Nephron progenitor cell (in vitro differentiated cells): ENCODE measurements at regions not wholly inside any gene's neighbourhood (a gene's known extent, or its start where the extent isn't known, plus 50 kb on each side); places are given as distances from the start of the nearest gene placed in this dataset.

ENCODE experiments used
- DNase-seq: peaks from one replicate; pipeline ENCODE4 v3.0.0; 2021
- H3K27ac Mint-ChIP-seq: 2 replicates; pipeline ENCODE4 v1.8.0; 2021; ENCODE audit warnings: mild to moderate bottlenecking, moderate library complexity, mixed read lengths
- H3K27me3 Mint-ChIP-seq: 2 replicates; pipeline ENCODE4 v1.8.0; 2021; ENCODE audit warnings: mild to moderate bottlenecking, low read depth, mixed read lengths; ENCODE audit not compliant: poor library complexity
- H3K36me3 Mint-ChIP-seq: 2 replicates; pipeline ENCODE4 v1.8.0; 2021; ENCODE audit warnings: low read depth, mixed read lengths
- H3K4me1 Mint-ChIP-seq: 2 replicates; pipeline ENCODE4 v1.8.0; 2021; ENCODE audit warnings: mixed read lengths
- H3K4me3 Mint-ChIP-seq: 2 replicates; pipeline ENCODE4 v1.8.0; 2021; ENCODE audit warnings: mild to moderate bottlenecking, moderate library complexity, mixed read lengths
- H3K9me3 Mint-ChIP-seq: 2 replicates; pipeline ENCODE4 v1.8.0; 2021; ENCODE audit warnings: mild to moderate bottlenecking, moderate library complexity, mixed read lengths
- CTCF ChIP-seq: fragments of 200-600 bp; sonication (generic); IDR thresholded peaks from 2 replicates; pipeline ENCODE4 v1.5.0; 2021; ENCODE audit warnings: antibody characterized with exemption

- TF ChIP-seq CTCF, result no peak
- H3K4me3 Mint-ChIP-seq, result no peak overlapping the region
- H3K27ac Mint-ChIP-seq, result no peak overlapping the region
- H3K9me3 Mint-ChIP-seq, result no peaks in the 10 kb centered on the region
- no peaks in the 10 kb centered on the region for H3K4me1 Mint-ChIP-seq
- H3K36me3 Mint-ChIP-seq, result no peaks in the 10 kb centered on the region
- no peaks in the 10 kb centered on the region for H3K27me3 Mint-ChIP-seq
- DNase-seq, result no peak
Observed at GRCh38 chr7:109497053-109497452, 927.4 kb downstream of the DNAJB9 start.

- no peaks in the 10 kb centered on the region for H3K9me3 Mint-ChIP-seq
- no peaks in the 10 kb centered on the region for H3K4me1 Mint-ChIP-seq
- TF ChIP-seq CTCF, result no peak
- H3K4me3 Mint-ChIP-seq, result no peak overlapping the region
- no peak for DNase-seq
- H3K36me3 Mint-ChIP-seq, result no peaks in the 10 kb centered on the region
- H3K27ac Mint-ChIP-seq, result no peak overlapping the region
- peaks cover 3% of the 10 kb centered on the region for H3K27me3 Mint-ChIP-seq
Observed at GRCh38 chr7:109498131-109498530, 928.5 kb downstream of the DNAJB9 start.

GRCh38 chr7:109503421-109503820 is 933.7 kb downstream of the DNAJB9 start:
- Mint-ChIP-seq H3K4me1 (no peaks in the 10 kb centered on the region), H3K27me3 (peaks cover 3% of the 10 kb centered on the region), H3K4me3 (no peak overlapping the region), H3K9me3 (no peaks in the 10 kb centered on the region), H3K36me3 (no peaks in the 10 kb centered on the region), H3K27ac (no peak overlapping the region)
- TF ChIP-seq CTCF, result no peak
- no peak for DNase-seq

- H3K9me3 Mint-ChIP-seq, result no peaks in the 10 kb centered on the region
- H3K27ac Mint-ChIP-seq, result no peak overlapping the region
- no peak overlapping the region for H3K4me3 Mint-ChIP-seq
- no peaks in the 10 kb centered on the region for H3K4me1 Mint-ChIP-seq
- H3K36me3 Mint-ChIP-seq, result no peaks in the 10 kb centered on the region
- H3K27me3 Mint-ChIP-seq, result no peaks in the 10 kb centered on the region
- DNase-seq, result no peak
- TF ChIP-seq CTCF, result no peak
Observed at GRCh38 chr7:109522585-109522984, 952.9 kb downstream of the DNAJB9 start.

- Mint-ChIP-seq H3K27me3 (no peaks in the 10 kb centered on the region), H3K9me3 (no peaks in the 10 kb centered on the region), H3K27ac (no peak overlapping the region), H3K4me1 (no peaks in the 10 kb centered on the region), H3K36me3 (no peaks in the 10 kb centered on the region), H3K4me3 (no peak overlapping the region)
- TF ChIP-seq CTCF, result no peak
- no peak for DNase-seq
Observed at GRCh38 chr7:109527833-109528232, 958.2 kb downstream of the DNAJB9 start.

GRCh38 chr7:109529712-109530111 is 960.0 kb downstream of the DNAJB9 start:
- DNase-seq, result no peak
- H3K4me3 Mint-ChIP-seq, result no peak overlapping the region
- no peaks in the 10 kb centered on the region for H3K36me3 Mint-ChIP-seq
- H3K4me1 Mint-ChIP-seq, result no peaks in the 10 kb centered on the region
- H3K27ac Mint-ChIP-seq, result no peak overlapping the region
- no peaks in the 10 kb centered on the region for H3K27me3 Mint-ChIP-seq
- TF ChIP-seq CTCF, result no peak
- H3K9me3 Mint-ChIP-seq, result no peaks in the 10 kb centered on the region
